ENCODE measurements at regions not wholly inside any gene's neighbourhood (a gene's known extent, or its start where the extent isn't known, plus 50 kb on each side); places are given as distances from the start of the nearest gene placed in this dataset.

GRCh38 chr14:29999013-29999539 lies 71.4 kb upstream of the PRKD1 start:
- no peak overlapping the region for H3K4me2 ChIP-seq (ENCODE audit: low read length)
- H3K9me3 ChIP-seq (ENCODE audit: insufficient read depth, low read length) = no peaks in the 10 kb centered on the region
- no peak overlapping the region for H2AFZ ChIP-seq (ENCODE audit: low read depth, low read length)
- no peak overlapping the region for H3K27ac ChIP-seq (ENCODE audit: low read length)
- no peaks in the 10 kb centered on the region for H3K36me3 ChIP-seq (replicated peaks; ENCODE audit: low read depth, low read length)
- no peaks in the 10 kb centered on the region for H3K79me2 ChIP-seq (ENCODE audit: low read length)
- TF ChIP-seq EZH2phosphoT487 (IDR thresholded peaks at IDR 0.05; ENCODE audit: low read depth) = no peak
- H3K4me1 ChIP-seq (ENCODE audit: low read length) = peaks cover 8% of the 10 kb centered on the region
- no peaks in the 10 kb centered on the region for H4K20me1 ChIP-seq (ENCODE audit: insufficient read depth, low read length)
- no peaks in the 10 kb centered on the region for H3K27me3 ChIP-seq (ENCODE audit: low read depth, low read length)
- H3K9ac ChIP-seq (ENCODE audit: low read length) = no peak overlapping the region
- H3K4me3 ChIP-seq (ENCODE audit: low read length) = no peak overlapping the region

GRCh38 chr14:30002859-30003258 lies 75.2 kb upstream of the PRKD1 start:
- no peaks in the 10 kb centered on the region for H3K79me2 ChIP-seq (ENCODE audit: low read length)
- H4K20me1 ChIP-seq (ENCODE audit: insufficient read depth, low read length) = no peaks in the 10 kb centered on the region
- no peaks in the 10 kb centered on the region for H3K9me3 ChIP-seq (ENCODE audit: insufficient read depth, low read length)
- no peaks in the 10 kb centered on the region for H3K27me3 ChIP-seq (ENCODE audit: low read depth, low read length)
- no peak overlapping the region for H3K4me2 ChIP-seq (ENCODE audit: low read length)
- no peaks in the 10 kb centered on the region for H3K36me3 ChIP-seq (replicated peaks; ENCODE audit: low read depth, low read length)
- TF ChIP-seq EZH2phosphoT487 (IDR thresholded peaks at IDR 0.05; ENCODE audit: low read depth) (no peak), CTCF (IDR thresholded peaks at IDR 0.05; ENCODE audit: low read depth, low read length) (no peak)
- H3K27ac ChIP-seq (ENCODE audit: low read length) = no peak overlapping the region
- no peak overlapping the region for H3K4me3 ChIP-seq (ENCODE audit: low read length)
- peaks cover 17% of the 10 kb centered on the region for H3K4me1 ChIP-seq (ENCODE audit: low read length)
- no peak overlapping the region for H3K9ac ChIP-seq (ENCODE audit: low read length)
- no peak overlapping the region for H2AFZ ChIP-seq (ENCODE audit: low read depth, low read length)

- H3K36me3 ChIP-seq (replicated peaks; ENCODE audit: low read depth, low read length) = no peaks in the 10 kb centered on the region
- H3K4me1 ChIP-seq (ENCODE audit: low read length) = peaks cover 17% of the 10 kb centered on the region
- no peak overlapping the region for H3K9ac ChIP-seq (ENCODE audit: low read length)
- H3K4me2 ChIP-seq (ENCODE audit: low read length) = peak overlapping the region; percentile 50
- no peaks in the 10 kb centered on the region for H3K79me2 ChIP-seq (ENCODE audit: low read length)
- peak overlapping the region; percentile 32 for H3K4me3 ChIP-seq (ENCODE audit: low read length)
- H3K9me3 ChIP-seq (ENCODE audit: insufficient read depth, low read length) = no peaks in the 10 kb centered on the region
- no peak overlapping the region for H2AFZ ChIP-seq (ENCODE audit: low read depth, low read length)
- H3K27ac ChIP-seq (ENCODE audit: low read length) = no peak overlapping the region
- H3K27me3 ChIP-seq (ENCODE audit: low read depth, low read length) = no peaks in the 10 kb centered on the region
- TF ChIP-seq CTCF (IDR thresholded peaks at IDR 0.05; ENCODE audit: low read depth, low read length) = peak; percentile 82
- TF ChIP-seq EZH2phosphoT487 (IDR thresholded peaks at IDR 0.05; ENCODE audit: low read depth) = no peak
- no peaks in the 10 kb centered on the region for H4K20me1 ChIP-seq (ENCODE audit: insufficient read depth, low read length)
Measured at GRCh38 chr14:30005114-30005808, 77.6 kb upstream of the PRKD1 start.

- Histone ChIP-seq H3K4me3 (ENCODE audit: low read length) (no peak overlapping the region), H3K9me3 (ENCODE audit: insufficient read depth, low read length) (no peaks in the 10 kb centered on the region), H3K79me2 (ENCODE audit: low read length) (no peaks in the 10 kb centered on the region)
Measured at GRCh38 chr14:30006695-30007094, 79.0 kb upstream of the PRKD1 start.

More at GRCh38 chr14:30006695-30007094, 79.0 kb upstream of the PRKD1 start:
- H2AFZ ChIP-seq (ENCODE audit: low read depth, low read length) = no peak overlapping the region; the same call in 1 of the 2 replicates
- no peak for TF ChIP-seq EZH2phosphoT487 (IDR thresholded peaks at IDR 0.05; ENCODE audit: low read depth)
- TF ChIP-seq CTCF (IDR thresholded peaks at IDR 0.05; ENCODE audit: low read depth, low read length) = no peak
- H3K4me2 ChIP-seq (ENCODE audit: low read length) = no peak overlapping the region
- H3K36me3 ChIP-seq (replicated peaks; ENCODE audit: low read depth, low read length) = no peaks in the 10 kb centered on the region
- H3K9ac ChIP-seq (ENCODE audit: low read length) = no peak overlapping the region
- H4K20me1 ChIP-seq (ENCODE audit: insufficient read depth, low read length) = no peaks in the 10 kb centered on the region
- no peaks in the 10 kb centered on the region for H3K27me3 ChIP-seq (ENCODE audit: low read depth, low read length)
- peaks cover 17% of the 10 kb centered on the region for H3K4me1 ChIP-seq (ENCODE audit: low read length)
- no peak overlapping the region for H3K27ac ChIP-seq (ENCODE audit: low read length)

Data from OCI-LY3 (cell line).